HG03521 (cell line): ENCODE measurements at regions not wholly inside any gene's neighbourhood (a gene's known extent, or its start where the extent isn't known, plus 50 kb on each side); places are given as distances from the start of the nearest gene placed in this dataset.

Source experiments
- ATAC-seq: cut with Tn5 transposase; IDR thresholded peaks from one replicate; pipeline ENCODE4 v1.9.1; 2021; ENCODE audit warnings: mild to moderate bottlenecking, moderate library complexity; ENCODE audit not compliant: unreplicated experiment

DNA sequence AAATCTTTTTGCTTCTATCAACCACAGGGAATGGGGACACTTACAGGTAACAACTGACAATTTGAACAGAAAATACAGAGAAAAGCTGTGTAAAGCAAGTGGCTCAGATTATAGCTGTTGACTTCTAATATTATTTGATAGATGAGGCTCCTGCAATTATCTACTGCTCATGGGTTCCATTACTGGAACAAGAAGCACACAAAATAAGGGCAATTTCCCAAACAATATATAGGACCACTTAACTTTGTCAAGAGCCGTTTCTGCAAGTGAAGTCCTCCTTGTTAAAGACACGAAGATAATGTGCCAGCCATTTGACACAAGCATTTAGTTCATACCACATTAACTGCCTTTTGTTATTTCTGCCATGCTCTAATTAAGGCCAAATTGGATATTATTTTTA, 315.5 kb upstream of the ARID1B start:
- no peak for ATAC-seq

DNA sequence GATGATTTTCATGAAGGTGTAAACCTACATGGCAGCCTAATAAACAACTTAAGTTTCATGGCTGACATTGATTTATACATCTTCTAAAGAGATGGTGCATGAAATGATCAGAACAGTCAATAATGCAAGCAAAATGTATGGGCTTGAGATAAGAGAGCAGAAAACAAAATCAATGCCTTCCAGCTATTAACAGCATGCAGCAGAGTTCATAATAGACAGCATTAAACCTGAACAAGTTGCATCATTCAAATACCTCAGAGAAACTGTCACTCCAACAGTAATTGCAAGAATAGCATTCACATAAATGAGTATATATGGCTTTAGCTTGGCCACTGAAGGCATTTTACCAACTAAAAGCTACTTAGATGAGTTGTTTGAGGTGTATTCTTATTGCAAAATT, 319.6 kb upstream of the ARID1B start:
- ATAC-seq: no peak

DNA sequence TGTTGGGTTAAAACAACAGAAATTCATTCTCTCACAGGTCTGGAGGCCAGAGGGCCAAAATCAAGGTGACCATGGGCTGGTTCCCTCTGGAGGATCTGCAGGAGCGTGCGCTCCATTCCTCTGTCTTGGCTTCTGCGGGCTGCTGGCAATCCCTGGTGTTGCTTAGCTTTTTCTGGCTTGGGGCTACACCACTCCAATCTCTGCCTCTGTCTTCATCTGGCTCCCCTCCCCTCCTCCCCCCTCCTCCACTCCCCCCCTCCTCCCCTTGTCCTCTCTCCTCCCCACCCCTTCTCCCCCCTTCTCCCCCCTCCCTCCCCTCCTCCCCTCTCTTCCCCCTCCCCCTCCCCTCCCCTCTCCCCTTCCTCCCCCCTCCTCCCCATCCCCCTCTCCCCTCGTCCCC, 321.3 kb upstream of the ARID1B start:
- no peak for ATAC-seq

DNA sequence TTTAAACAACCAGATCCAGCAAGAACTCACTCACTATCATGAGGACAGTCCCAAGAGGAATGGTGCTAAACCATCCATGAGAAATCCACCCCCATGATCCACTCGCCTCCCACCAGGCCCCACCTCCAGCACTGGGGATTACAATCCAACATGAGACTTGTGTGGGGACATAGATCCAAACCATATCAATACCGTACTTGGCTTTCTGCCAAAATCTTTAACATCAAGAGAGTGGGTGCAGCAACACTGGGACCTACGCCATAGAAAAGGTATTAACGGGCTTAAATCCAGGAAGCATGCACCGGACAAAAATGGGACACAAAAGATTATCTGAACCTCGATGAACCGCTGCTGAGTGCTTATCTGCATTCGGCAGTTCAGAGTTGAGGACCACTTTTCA, 322.3 kb upstream of the ARID1B start:
- no peak for ATAC-seq

DNA sequence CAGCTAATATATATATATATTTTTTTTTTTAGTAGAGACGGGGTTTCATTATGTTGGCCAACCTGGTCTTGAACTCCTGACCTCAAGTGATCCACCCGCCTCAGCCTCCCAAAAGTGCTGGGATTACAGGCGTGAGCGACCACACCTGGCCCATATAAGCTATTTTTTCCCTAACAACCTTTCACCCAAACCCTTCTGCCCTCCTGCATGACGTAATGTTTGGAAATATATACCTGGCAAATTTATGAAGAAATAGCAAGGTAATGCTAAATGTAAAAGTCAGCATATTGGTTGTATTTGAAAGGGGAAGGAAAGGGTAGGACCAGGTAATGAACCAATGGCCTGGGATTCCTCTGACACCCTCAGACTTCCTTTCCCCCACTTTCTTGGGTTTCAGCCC, 325.5 kb upstream of the ARID1B start:
- ATAC-seq: no peak

DNA sequence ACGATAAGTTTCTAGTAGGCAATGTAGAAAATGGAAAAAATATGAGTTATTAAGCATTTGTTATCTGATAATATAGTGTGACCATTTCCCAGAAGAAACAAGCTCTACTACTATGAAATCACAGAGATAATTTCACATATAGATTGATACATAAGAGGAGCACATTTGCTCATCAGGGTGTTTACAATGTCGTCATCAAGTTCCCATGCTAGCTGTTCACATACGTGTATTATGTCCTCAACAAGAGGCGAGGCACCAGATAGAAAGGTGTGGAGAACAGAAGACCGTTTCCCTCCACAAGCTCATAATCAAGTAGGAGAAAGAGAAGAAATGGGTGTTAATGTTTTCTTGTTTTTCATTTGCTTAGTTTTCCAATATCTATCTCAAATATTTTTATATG, 326.1 kb upstream of the ARID1B start:
- no peak for ATAC-seq

DNA sequence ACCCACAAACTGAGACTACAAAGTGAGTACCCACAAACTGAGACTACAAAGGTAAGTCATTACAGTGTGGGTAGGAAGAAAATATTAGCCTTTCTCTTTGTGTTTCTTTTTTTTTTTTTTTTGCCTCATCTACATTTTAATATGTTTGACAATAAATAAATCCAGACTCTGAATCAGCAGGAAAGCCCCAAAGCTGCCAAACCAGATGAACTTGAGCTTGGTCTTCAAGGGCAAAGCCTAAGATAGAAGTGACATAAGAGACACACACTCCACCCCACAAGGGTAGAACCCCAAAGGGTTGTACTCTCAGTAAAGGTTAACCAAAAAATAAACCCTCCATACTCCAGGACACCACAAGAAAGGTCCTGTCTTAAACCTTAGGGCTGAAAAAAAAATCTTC, 326.8 kb upstream of the ARID1B start:
- ATAC-seq: no peak

DNA sequence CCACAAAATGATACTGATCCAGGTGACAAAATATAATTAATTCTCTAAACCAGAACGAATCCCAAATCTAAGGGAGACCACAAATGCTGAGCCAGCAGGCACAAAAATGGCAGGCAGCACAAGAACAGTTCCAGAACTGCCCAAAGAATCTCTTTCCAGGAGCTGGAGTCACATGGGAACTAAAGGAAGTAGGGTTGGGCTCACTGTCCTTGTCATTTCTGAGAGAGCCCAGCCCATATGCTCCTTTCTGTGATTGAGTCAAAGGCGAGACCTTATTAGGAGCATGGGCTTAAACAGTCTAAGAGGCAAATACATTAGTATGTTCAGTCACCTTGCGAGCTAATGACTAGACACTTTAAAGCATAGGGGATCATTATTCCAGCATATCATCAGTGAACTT, 327.6 kb upstream of the ARID1B start:
- ATAC-seq: no peak

DNA sequence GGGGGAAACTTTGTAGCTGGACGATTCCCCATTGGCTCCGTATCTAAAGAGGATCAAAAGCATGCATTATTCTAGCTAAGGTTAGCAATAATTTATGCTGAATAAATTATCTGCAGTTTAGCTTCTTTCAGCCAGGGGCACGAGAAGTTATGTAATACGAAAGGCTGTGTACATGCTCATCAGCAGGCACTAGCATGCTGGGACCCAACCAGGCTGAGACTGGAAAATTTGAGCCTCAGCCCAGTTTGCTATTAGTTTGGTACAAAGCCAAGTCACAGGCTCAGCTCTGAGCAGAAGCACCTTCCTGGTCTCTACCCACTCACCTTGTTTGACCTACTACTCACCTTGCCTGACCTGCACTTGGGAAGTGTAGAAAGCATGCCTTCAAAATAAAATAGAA, 328.1 kb upstream of the ARID1B start:
- ATAC-seq: no peak

DNA sequence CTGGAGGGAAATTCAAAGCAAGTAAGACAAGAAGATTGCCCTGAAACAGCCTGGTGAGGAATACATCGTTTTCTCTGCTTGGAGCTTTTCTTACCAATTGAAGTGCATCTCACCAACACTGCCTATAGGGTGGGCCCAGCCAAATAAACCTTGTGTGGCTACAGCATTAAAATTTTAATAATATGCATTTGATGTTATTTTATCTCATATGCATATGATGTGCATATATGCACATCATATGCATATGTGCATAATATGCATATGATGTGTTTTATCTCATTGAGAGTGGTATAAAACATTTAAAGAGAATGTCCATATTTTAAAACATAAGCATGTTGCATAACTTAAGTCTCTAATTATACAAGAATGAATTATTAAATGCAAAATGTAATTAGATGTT, 328.6 kb upstream of the ARID1B start:
- ATAC-seq: no peak

DNA sequence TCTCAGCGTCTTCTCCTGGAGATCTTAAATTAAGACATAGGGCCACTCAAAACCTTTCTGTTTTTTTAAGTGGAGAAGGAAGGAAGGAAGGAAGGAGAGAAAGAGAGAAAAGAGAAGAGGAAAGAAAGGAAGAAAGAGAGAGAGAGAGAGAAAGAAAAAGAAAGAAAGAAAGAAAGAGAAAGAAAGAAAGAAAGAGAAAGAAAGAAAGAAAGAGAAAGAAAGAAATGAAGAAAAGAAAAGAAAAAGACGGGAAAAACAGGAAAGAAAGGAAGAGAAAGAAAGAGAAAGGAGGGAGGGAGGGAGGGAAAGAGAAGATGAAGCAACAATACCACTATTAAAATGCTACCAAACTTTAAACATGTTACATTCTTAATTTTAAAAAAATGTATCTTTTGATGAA, 336.5 kb upstream of the ARID1B start:
- ATAC-seq: no peak

DNA sequence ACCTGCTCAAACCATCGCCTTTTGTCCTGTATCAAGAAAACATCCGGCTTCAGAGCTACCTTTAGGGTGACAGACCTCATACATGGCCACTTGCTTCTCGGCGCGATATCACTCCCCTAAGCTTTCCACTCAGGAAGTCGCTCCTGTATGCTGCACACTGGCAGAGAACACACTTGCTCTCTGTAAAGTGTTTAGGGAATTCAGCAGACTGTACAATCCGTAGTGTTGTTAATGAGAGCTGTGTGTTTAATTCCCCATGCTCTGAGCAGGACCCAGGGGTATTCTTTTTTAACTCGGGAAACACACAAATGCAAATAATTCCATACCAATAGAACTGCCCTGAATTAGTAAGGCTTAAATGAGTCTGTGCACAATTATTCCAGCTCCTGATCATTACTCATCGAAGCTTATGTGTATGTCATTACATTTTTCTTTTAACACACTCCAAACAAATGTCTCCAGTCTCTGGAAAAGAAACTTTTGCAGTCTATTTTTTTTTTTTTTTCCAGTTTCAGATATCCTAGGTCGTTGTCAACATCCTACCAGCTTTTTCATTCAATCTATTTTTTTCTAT, 338.7 kb upstream of the ARID1B start:
- ATAC-seq: no peak

DNA sequence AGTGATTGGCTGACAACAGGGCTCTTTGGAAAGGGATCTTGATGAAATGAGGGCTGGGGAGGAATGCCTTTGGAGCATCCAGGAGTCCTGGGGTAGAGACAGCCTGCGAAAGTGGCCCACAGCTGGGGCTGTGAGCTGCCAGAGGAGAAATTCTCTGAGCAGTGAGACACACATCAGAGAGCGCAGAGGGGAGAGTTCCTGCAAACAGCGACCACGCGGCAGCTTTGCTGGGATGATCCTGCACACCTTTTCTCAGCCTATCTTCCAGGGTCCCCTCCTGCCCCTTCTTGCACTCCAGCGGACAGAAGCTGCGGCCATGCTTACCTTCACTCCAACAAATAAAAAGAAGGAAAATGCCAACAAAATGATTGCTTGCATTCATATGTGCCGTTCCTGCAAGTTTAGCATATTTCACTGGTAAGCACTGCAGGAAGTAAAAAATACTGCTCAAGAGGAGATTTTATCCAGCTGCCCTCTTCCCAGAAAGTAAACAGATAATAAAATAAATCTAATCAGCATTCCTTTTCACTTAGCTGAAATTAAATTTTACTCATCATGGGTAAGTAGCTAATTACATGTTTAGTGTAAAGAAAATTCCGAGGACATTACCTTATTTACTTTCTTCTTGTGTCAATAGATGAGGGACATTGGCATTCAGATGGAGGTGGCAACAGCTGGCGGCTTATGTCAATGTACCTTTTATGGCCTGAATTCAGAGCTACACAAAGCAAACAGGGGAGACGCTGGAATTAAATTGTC, 339.9 kb upstream of the ARID1B start:
- no peak for ATAC-seq

DNA sequence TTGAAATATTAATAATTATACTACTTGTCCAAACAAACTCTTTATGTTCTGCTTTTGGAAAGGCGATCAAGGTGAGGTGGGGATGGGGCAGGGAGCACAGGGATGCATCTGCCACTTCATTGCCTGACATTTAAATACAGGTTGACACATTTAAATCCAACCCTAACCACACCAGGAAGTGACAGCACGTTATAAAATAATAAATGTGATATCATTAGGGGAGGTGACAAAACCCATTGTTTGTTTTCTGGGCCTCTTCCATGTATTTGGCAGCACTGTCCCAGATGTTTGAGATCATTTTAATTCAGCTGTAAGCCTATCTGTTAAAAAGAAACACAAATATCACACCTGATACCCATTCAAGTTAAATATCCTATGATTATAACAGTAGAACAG, 342.4 kb upstream of the ARID1B start:
- ATAC-seq: no peak

DNA sequence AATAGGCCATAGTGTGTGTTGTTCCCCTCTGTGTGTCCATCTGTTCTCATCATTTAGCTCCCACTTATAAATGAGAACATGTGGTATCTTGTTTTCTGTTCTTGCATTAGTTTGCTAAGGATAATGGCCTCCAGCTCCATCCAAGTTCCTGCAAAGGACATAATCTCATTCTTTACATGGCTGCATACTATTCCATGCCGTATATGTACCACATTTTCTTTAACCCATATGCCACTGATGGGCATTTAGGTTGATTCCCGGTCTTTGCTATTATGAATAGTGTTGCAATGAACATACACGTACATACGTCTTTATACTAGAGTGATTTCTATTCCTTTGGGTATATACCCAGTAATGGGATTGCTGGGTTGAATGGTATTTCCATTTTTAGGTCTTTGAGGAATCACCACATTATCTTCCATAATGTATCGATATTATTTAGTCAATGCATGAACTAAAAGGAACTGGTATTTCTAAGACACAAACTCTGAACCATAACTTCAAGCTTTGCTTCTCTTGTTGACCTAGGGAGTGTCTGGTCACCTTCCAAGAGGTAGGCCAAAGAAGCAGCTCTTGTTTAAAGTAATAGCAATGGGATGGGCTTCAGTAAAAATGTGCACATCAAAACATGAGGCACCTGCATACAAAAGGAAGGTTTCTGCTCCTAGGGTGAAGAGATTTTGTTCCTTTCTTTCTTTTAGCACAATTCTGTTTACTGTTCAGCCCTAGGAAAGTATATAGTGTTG, 343.0 kb upstream of the ARID1B start:
- no peak for ATAC-seq

DNA sequence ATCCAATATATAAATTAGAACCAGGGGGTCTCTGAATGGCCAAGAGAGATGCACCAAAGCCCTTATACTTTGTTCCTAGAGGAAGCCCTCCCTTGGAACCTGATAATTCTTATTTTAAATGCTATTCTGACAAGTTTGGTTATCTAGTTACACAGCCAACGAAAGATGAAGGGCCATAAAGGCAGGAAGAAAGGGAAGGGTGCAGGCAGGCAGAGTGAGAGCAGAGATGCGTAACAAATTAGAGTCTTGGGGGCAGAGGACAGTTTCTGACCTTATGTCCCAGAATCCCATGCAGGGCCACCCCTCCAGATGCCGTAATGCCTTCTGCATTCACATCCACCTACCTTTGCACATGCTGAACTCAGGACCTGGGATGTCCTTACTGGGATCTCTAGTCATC, 344.6 kb upstream of the ARID1B start:
- no peak for ATAC-seq

DNA sequence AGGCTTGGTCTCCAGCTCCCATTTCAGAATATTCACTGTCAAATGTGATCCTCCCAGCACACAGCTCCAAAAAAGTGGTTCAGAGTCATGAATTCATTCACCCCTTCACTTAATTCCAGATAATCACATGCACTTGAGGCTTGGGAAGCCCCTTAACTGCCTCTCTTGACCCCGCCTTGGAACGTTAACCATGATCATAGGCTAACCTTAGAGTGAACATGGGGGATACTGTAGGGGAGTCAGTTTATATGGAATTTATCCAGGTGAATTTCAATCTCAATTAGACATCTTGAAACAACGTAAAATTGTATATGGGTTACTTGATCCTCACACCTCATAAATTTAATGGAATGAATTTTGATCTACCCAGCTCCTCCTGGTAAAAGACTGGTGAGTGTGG, 346.8 kb upstream of the ARID1B start:
- ATAC-seq: no peak

DNA sequence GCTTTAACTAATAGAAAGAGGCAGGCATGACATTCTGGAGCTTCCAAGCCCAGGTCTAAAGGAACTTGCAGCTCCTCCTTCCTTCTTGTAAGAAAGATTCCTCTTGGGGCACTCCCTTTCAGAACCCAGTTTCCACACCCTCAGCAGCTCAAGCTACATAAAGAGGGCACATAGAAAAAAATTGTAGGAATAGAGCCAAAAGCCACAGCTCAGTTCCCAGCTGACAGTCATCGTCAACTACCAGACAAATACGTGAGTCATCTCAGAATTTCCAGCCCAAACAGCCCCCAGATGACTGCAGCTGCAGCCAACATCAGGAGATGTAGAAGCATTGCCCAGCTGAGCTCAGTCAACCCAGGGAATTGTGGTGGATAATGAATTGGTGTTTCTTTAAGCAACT, 349.8 kb upstream of the ARID1B start:
- no peak for ATAC-seq

DNA sequence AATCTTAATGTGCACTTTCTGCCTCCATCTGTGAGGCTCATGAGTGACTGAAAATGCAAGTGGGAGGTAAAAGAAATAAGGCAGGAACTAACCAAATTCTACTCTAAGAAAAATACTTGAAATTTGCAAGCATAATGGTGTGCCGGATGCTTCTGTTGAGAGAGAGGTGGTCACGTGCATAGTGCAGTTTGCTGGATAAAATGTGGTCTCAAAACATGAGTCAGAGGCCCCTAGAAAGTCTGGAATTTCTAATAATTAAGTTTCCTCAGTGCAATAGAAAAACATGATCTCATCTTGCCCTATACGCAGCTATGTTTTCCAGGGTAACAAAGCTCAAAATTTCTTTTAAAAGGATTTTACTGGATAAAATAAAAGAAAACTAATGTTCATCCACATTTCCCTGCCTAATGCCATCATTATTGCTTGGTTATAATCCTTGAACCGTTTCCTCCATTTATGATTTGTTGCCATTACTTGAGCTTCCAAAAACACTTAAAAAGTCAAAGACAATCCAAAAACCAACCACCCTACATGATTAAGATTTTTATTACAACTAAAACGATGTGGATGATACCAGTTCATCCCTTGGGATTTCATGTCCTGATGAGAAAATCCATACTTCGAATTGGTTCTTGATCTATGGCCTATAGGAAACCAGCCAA, 351.7 kb upstream of the ARID1B start:
- no peak for ATAC-seq

DNA sequence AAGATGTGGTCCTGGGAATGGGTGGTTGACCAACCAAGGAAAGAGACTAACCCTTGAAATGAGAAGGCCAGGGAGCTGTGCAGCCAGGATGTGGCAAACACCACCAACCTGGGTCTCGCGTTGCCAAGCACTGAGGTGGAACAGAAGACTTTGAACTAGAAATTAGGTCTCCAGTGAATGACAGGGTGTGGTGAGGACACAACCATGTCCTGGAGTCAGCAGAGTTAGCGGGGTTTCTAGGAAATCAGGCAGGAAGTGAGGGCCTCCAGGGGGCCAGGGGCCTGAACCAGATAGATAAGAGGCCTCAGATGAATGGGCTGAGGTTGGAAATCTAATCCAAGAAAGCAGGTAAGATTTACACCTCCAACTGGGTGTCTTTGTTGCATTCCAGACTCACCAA, 353.3 kb upstream of the ARID1B start:
- no peak for ATAC-seq

DNA sequence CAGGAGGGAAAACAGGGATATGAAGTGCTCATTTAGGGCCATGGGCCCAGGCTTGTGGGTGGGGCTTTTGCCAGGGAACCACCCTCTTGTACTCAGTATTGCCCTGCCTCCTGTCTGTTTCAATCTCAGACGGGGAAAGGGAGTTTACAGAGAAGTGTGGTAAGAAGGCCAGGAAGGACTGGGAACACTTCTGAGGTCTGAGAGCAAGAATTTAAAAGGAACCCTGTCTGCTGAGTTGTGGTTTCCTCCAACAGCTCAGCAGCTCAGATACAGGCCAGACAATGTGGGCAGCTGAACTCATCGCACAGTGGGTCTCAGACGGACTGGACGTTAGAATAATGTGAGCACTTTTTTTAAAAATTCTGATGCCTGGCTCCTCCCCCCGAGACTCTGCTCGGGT, 354.1 kb upstream of the ARID1B start:
- ATAC-seq: no peak

DNA sequence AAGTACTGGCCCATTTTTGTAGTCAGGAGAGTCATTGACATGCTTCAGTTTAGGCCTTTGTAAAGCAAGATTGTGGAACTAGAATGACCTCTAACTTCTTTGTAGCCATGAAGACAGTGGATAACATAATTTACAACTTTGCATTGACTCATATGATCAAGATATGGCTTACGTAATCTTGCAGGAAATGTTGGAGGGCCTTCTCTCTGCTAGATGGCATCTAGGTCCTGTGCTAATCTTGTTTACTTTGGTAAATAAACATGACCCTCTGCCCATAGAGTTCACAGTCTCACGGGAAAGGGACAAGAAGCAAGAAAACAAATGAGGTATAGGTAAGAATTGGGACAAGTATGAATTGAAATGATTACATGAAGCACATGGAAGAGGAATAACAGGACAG, 355.2 kb upstream of the ARID1B start:
- ATAC-seq: no peak
